Neural cell (in vitro differentiated cells): ENCODE measurements at regions not wholly inside any gene's neighbourhood (a gene's known extent, or its start where the extent isn't known, plus 50 kb on each side); places are given as distances from the start of the nearest gene placed in this dataset.

Experiments
- MXI1 ChIP-seq: fragments of 450-650 bp; conservative IDR thresholded peaks from 2 replicates; pipeline ENCODE4 v1.6.1; 2014; ENCODE audit warnings: antibody characterized with exemption, mild to moderate bottlenecking; ENCODE audit not compliant: poor library complexity, severe bottlenecking
- POLR2AphosphoS5 ChIP-seq: IDR thresholded peaks from 2 replicates; pipeline ENCODE4 v1.6.1; 2012
- RAD21 ChIP-seq: fragments of 450-650 bp; conservative IDR thresholded peaks from 2 replicates; pipeline ENCODE4 v1.6.1; 2014; ENCODE audit warnings: antibody characterized with exemption, mild to moderate bottlenecking, moderate library complexity
- TAF1 ChIP-seq: IDR thresholded peaks from 2 replicates; pipeline ENCODE4 v1.6.1; 2012; ENCODE audit warnings: low read depth
- TF ChIP-seq, protein P1 (sequence below): IDR thresholded peaks from 2 replicates; pipeline ENCODE4 v1.6.1; 2012; ENCODE audit warnings: borderline replicate concordance
- TF ChIP-seq, protein P2 (sequence below): fragments of 450-650 bp; IDR thresholded peaks from 2 replicates; pipeline ENCODE4 v1.5.1; 2014; ENCODE audit warnings: antibody characterized with exemption, mild to moderate bottlenecking, moderate library complexity; ENCODE audit not compliant: poor library complexity, severe bottlenecking

DNA sequence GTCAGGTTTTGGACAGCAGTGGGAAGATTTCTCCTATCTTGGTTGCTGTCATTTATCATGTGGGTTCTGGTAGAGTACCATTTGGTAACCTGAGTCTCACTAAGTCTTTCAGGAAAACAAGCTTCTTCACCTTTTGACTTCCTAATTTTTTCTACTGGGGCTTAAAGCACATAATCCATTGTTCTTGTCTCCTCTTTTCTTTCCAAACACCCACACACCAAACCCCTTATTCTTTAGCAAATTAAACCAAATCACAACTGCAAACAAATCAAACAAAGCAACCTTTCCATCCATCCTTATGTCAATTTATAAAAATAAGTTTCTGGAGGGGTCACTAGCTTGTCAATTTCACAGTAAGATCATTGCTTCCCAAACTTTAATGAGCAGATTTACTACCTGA lies 84.1 kb downstream of the ATP23 start:
- TF ChIP-seq MXI1 = no peak
- TF ChIP-seq, protein P1, sequence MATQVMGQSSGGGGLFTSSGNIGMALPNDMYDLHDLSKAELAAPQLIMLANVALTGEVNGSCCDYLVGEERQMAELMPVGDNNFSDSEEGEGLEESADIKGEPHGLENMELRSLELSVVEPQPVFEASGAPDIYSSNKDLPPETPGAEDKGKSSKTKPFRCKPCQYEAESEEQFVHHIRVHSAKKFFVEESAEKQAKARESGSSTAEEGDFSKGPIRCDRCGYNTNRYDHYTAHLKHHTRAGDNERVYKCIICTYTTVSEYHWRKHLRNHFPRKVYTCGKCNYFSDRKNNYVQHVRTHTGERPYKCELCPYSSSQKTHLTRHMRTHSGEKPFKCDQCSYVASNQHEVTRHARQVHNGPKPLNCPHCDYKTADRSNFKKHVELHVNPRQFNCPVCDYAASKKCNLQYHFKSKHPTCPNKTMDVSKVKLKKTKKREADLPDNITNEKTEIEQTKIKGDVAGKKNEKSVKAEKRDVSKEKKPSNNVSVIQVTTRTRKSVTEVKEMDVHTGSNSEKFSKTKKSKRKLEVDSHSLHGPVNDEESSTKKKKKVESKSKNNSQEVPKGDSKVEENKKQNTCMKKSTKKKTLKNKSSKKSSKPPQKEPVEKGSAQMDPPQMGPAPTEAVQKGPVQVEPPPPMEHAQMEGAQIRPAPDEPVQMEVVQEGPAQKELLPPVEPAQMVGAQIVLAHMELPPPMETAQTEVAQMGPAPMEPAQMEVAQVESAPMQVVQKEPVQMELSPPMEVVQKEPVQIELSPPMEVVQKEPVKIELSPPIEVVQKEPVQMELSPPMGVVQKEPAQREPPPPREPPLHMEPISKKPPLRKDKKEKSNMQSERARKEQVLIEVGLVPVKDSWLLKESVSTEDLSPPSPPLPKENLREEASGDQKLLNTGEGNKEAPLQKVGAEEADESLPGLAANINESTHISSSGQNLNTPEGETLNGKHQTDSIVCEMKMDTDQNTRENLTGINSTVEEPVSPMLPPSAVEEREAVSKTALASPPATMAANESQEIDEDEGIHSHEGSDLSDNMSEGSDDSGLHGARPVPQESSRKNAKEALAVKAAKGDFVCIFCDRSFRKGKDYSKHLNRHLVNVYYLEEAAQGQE = no peak
- TF ChIP-seq, protein P2, sequence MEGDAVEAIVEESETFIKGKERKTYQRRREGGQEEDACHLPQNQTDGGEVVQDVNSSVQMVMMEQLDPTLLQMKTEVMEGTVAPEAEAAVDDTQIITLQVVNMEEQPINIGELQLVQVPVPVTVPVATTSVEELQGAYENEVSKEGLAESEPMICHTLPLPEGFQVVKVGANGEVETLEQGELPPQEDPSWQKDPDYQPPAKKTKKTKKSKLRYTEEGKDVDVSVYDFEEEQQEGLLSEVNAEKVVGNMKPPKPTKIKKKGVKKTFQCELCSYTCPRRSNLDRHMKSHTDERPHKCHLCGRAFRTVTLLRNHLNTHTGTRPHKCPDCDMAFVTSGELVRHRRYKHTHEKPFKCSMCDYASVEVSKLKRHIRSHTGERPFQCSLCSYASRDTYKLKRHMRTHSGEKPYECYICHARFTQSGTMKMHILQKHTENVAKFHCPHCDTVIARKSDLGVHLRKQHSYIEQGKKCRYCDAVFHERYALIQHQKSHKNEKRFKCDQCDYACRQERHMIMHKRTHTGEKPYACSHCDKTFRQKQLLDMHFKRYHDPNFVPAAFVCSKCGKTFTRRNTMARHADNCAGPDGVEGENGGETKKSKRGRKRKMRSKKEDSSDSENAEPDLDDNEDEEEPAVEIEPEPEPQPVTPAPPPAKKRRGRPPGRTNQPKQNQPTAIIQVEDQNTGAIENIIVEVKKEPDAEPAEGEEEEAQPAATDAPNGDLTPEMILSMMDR = no peak
- TF ChIP-seq POLR2AphosphoS5 = no peak
- no peak for TF ChIP-seq RAD21
- no peak for TF ChIP-seq TAF1
